Testis (tissue), 2 donors: ENCODE measurements at regions not wholly inside any gene's neighbourhood (a gene's known extent, or its start where the extent isn't known, plus 50 kb on each side); places are given as distances from the start of the nearest gene placed in this dataset.
"Not testable (repeated sequence)": the region's sequence is repeated elsewhere in the genome, so short reads cannot be mapped to it uniquely, and the experiment has no call there.

Experiments used
- DNase-seq: peaks from one replicate; pipeline ENCODE4 v3.0.0-alpha.2; 2019
- H3K27ac ChIP-seq, 2 donors: fragments of 200-600 bp; sonication (generic); one replicate each; pipeline ENCODE4 v1.5.1; 2019
- H3K27me3 ChIP-seq: fragments of 200-600 bp; sonication (generic); one replicate; pipeline ENCODE4 v1.5.1; 2019
- H3K36me3 ChIP-seq: fragments of 200-600 bp; sonication (generic); one replicate; pipeline ENCODE4 v1.5.1; 2017; ENCODE audit warnings: low read depth; ENCODE audit errors: missing control alignments
- H3K4me1 ChIP-seq: fragments of 200-600 bp; sonication (generic); one replicate; pipeline ENCODE4 v1.5.1; 2019
- H3K4me3 ChIP-seq, 2 donors: fragments of 200-600 bp; sonication (generic); one replicate each; pipeline ENCODE4 v1.5.1; 2017 to 2019
- H3K9me3 ChIP-seq: fragments of 200-600 bp; sonication (generic); one replicate; pipeline ENCODE4 v1.5.1; 2017
- POLR2A ChIP-seq: fragments of 450-650 bp; IDR thresholded peaks from one replicate; pipeline ENCODE4 v1.6.1; 2017; ENCODE audit warnings: antibody characterized with exemption, mild to moderate bottlenecking, moderate library complexity
- WGBS, 2 donors: methylation state at CpG; one replicate each; pipeline ENCODE4 v1.1.5; 2018; 5-methylcytosine and 5-hydroxymethylcytosine counted together
- intact Hi-C: fragments of 100-400 bp; cut with DNase I; formaldehyde crosslinking; loops from one replicate; pipeline ENCODE4 v1.15.1; 2023; ENCODE audit warnings: low total_unique reads
- TF ChIP-seq, protein P1 (sequence below), 3 experiments: fragments of 450-650 bp in 2 of 3; fragments of 200-600 bp in 1 of 3; sonication (generic) in 1 of 3; IDR thresholded peaks; one replicate each; pipeline ENCODE4 v1.5.1; 2016 to 2019; ENCODE audit warnings: antibody characterized with exemption in 3 of 3, mild to moderate bottlenecking in 2 of 3, moderate library complexity in 1 of 3

DNA sequence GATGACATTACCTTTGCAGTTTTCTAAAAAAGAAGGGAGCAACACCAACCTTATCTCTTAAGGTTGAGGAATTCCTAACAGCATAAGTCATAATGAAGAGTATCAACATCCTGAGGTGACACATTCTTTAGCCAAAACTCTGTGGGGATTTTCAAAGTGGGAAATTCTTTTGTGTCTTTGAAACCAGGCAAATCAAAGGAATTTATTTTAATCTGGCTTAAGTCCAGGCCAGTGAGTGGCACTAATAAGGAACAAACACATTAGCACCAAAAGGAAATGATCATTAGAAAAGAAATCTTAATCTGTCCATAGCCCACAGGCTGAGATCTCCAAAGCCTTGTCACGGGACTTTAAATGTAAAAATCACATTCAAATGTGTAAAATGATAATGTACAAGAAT lies 110.1 kb downstream of the LARP7 start:
- Histone ChIP-seq H3K27me3 (no peaks in the 10 kb centered on the region), H3K36me3 (no peaks in the 10 kb centered on the region), H3K27ac (no peak overlapping the region), H3K4me3 (no peak overlapping the region), H3K9me3 (no peaks in the 10 kb centered on the region), H3K4me1 (no peaks in the 10 kb centered on the region)
- intact Hi-C loops, result no loop called here
- DNase-seq, result no peak
- no peak for TF ChIP-seq POLR2A
- TF ChIP-seq, protein P1, sequence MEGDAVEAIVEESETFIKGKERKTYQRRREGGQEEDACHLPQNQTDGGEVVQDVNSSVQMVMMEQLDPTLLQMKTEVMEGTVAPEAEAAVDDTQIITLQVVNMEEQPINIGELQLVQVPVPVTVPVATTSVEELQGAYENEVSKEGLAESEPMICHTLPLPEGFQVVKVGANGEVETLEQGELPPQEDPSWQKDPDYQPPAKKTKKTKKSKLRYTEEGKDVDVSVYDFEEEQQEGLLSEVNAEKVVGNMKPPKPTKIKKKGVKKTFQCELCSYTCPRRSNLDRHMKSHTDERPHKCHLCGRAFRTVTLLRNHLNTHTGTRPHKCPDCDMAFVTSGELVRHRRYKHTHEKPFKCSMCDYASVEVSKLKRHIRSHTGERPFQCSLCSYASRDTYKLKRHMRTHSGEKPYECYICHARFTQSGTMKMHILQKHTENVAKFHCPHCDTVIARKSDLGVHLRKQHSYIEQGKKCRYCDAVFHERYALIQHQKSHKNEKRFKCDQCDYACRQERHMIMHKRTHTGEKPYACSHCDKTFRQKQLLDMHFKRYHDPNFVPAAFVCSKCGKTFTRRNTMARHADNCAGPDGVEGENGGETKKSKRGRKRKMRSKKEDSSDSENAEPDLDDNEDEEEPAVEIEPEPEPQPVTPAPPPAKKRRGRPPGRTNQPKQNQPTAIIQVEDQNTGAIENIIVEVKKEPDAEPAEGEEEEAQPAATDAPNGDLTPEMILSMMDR (IDR thresholded peaks at IDR 0.05), result no peak
- 53 to 65% methylated on average over 1 of the region's 1 CpG for WGBS, 2 donors

DNA sequence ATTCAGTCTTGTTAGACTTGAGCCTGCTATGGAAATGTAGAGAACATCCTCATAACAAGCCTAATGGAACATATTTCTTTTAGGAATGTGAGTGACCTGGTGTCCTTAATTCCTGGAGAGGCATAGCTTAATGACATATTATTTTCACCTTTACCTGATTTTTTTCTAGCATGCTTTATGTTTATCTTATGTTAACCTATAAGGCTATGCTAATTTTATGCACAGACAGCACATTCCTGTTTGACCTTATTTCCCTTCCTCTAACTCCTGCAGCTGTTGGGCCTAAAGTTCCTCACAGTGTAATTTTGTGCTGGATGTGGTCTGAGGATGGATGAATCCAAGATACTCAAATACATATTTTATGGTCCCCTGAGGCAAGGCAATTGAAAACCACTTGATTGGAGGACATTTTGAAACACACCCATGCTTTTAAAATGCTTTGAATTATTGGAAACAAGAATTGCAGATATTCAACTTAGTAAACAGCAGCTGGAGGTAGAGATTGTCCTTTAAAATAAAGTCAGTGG lies 111.5 kb downstream of the LARP7 start:
- Histone ChIP-seq H3K4me3 (no peak overlapping the region), H3K27ac (no peak overlapping the region), H3K4me1 (no peaks in the 10 kb centered on the region), H3K9me3 (no peaks in the 10 kb centered on the region), H3K36me3 (no peaks in the 10 kb centered on the region), H3K27me3 (no peaks in the 10 kb centered on the region)
- TF ChIP-seq, protein P1 (IDR thresholded peaks at IDR 0.05), result no peak
- TF ChIP-seq POLR2A, result no peak
- no peak for DNase-seq
- intact Hi-C loops, result no loop called here

DNA sequence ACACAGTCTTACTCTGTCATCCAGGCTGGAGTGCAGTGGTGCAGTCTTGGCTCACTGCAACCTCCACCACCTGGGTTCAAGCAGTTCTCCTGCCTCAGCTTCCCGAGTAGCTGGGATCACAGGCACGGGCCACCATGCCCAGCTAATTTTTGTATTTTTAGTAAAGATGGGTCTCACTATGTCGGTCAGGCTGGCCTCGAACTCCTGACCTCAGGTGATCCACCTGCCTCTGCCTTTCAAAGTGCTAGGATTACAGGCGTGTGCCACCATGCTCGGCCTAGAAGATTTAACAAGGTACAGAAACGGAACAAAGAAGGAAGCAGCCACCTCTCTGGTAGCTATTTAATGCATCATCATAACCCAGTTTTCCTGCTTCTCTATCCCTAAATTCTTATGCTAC lies 113.8 kb downstream of the LARP7 start:
- intact Hi-C loops, H3K4me3 ChIP-seq, H3K9me3 ChIP-seq, DNase-seq, H3K27me3 ChIP-seq, H3K27ac ChIP-seq, H3K4me1 ChIP-seq, H3K36me3 ChIP-seq: not testable (repeated sequence)
- WGBS, 2 donors, result 89 to 97% methylated on average over 7 of the region's 7 CpGs

DNA sequence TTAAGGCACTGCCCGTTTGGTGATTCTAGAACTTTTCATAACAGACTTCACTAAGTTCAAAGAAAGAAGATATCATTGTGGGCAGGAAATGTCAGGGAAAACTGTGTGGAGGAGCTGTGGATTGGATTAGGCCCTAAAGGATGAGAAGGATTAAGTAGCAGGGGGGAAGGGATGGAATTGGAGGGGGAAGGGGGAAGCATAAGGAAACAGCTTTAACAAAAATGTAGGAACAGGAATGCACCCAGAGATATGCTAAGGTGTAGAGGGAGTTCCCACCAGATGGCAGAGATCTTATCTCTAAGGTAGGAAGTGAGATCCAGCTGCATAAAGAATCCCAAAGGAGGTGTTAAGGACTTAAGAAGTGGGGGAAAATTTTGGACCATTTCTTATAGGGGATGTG lies 114.5 kb downstream of the LARP7 start:
- Histone ChIP-seq H3K36me3 (no peaks in the 10 kb centered on the region), H3K4me1 (no peaks in the 10 kb centered on the region), H3K9me3 (no peaks in the 10 kb centered on the region), H3K4me3 (no peak overlapping the region), H3K27me3 (no peaks in the 10 kb centered on the region), H3K27ac (no peak overlapping the region)
- TF ChIP-seq, protein P1 (IDR thresholded peaks at IDR 0.05), result no peak
- no peak for TF ChIP-seq POLR2A
- 69 to 74% methylated on average over 1 of the region's 1 CpG for WGBS, 2 donors
- DNase-seq, result no peak
- intact Hi-C loops, result no loop called here

DNA sequence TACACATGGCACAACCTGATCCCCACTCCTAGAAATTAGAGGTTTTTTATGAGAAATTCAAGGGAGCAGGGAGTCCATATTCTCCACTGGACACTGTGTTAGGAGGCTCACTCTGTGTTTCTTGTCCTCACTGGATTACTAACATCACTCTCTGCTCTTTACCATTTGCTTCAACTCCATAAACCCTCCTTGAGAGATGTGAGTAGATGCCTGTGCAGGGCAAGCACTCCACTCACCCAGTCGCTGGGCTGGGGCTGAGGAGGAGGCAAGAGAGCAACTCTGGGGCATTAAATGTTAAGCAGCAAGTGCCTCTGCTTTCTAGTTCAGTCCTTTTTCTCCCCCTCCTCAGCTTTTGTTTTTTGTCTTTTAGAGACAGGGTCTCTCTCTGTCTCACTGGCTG lies 115.1 kb downstream of the LARP7 start:
- H3K9me3 ChIP-seq, result no peaks in the 10 kb centered on the region
- H3K27me3 ChIP-seq, result no peaks in the 10 kb centered on the region
- intact Hi-C loops, result no loop called here
- H3K4me1 ChIP-seq, result no peaks in the 10 kb centered on the region
- no peak for TF ChIP-seq POLR2A
- TF ChIP-seq, protein P1 (IDR thresholded peaks at IDR 0.05), result no peak
- H3K36me3 ChIP-seq, result no peaks in the 10 kb centered on the region
- no peak for DNase-seq
- 69 to 70% methylated on average over 1 of the region's 1 CpG for WGBS, 2 donors
- H3K27ac ChIP-seq, result no peak overlapping the region
- no peak overlapping the region for H3K4me3 ChIP-seq
